Liver (tissue), 3 donors: ENCODE measurements at regions not wholly inside any gene's neighbourhood (a gene's known extent, or its start where the extent isn't known, plus 50 kb on each side); places are given as distances from the start of the nearest gene placed in this dataset.
"Not testable (repeated sequence)": the region's sequence is repeated elsewhere in the genome, so short reads cannot be mapped to it uniquely, and the experiment has no call there.

ENCODE experiments used
- ATF3 ChIP-seq: IDR thresholded peaks from 2 replicates; pipeline ENCODE4 v1.6.1; 2016; ENCODE audit warnings: antibody characterized with exemption
- CTCF ChIP-seq: fragments of 150-350 bp; IDR thresholded peaks from 2 replicates; pipeline ENCODE4 v1.5.1; 2017; ENCODE audit warnings: improper control_type of control experiment, low read depth, low read length; ENCODE audit not compliant: missing input control
- EGR1 ChIP-seq, 2 donors: IDR thresholded peaks; 2 replicates each; pipeline ENCODE4 v1.6.1; 2016 to 2018; ENCODE audit warnings: antibody characterized with exemption in 2 of 2, low read depth in 2 of 2
- GABPA ChIP-seq, 2 donors: IDR thresholded peaks in 1 of 2; conservative IDR thresholded peaks in 1 of 2; 2 replicates each; pipeline ENCODE4 v1.6.1; 2016; ENCODE audit warnings: antibody characterized with exemption in 2 of 2, mild to moderate bottlenecking in 1 of 2, moderate library complexity in 1 of 2
- HNF4G ChIP-seq: IDR thresholded peaks from 2 replicates; pipeline ENCODE4 v1.6.1; 2016; ENCODE audit warnings: antibody characterized with exemption
- JUND ChIP-seq, 2 donors: IDR thresholded peaks; 2 replicates each; pipeline ENCODE4 v1.6.1; 2016; ENCODE audit warnings: antibody characterized with exemption in 2 of 2
- MAX ChIP-seq: IDR thresholded peaks from 2 replicates; pipeline ENCODE4 v1.6.1; 2016; ENCODE audit warnings: antibody characterized with exemption
- NR2F2 ChIP-seq: IDR thresholded peaks from 2 replicates; pipeline ENCODE4 v1.6.1; 2016; ENCODE audit warnings: antibody characterized with exemption
- RAD21 ChIP-seq, 2 donors: IDR thresholded peaks; 2 replicates each; pipeline ENCODE4 v1.6.1; 2016; ENCODE audit warnings: antibody characterized with exemption in 2 of 2, mild to moderate bottlenecking in 2 of 2
- SP1 ChIP-seq: IDR thresholded peaks from 2 replicates; pipeline ENCODE4 v1.6.1; 2018; ENCODE audit warnings: antibody characterized with exemption, mild to moderate bottlenecking
- TAF1 ChIP-seq: conservative IDR thresholded peaks from 2 replicates; pipeline ENCODE4 v1.6.1; 2016; ENCODE audit warnings: antibody characterized with exemption, mild to moderate bottlenecking
- YY1 ChIP-seq: IDR thresholded peaks from 2 replicates; pipeline ENCODE4 v1.6.1; 2016; ENCODE audit warnings: antibody characterized with exemption, mild to moderate bottlenecking
- donor health status: healthy.
- donor health status: healthy.

- not testable (repeated sequence) for TF ChIP-seq GABPA (IDR thresholded peaks at IDR 0.05 in 1 of 2, conservative IDR thresholded peaks at IDR 0.05 in 1 of 2); CTCF; MAX; TAF1; RAD21 (IDR thresholded peaks at IDR 0.05); ATF3; HNF4G; JUND (IDR thresholded peaks at IDR 0.05); YY1; NR2F2; EGR1 (IDR thresholded peaks at IDR 0.05; ENCODE audit: low read depth in 2 of 2); SP1
Measured at GRCh38 chr5:23410775-23411174, 96.6 kb upstream of the PRDM9 start.
